ENCODE measurements at regions not wholly inside any gene's neighbourhood (a gene's known extent, or its start where the extent isn't known, plus 50 kb on each side); places are given as distances from the start of the nearest gene placed in this dataset.

- TF ChIP-seq EP300 (IDR thresholded peaks at IDR 0.05): no peak
- TF ChIP-seq, protein P1, sequence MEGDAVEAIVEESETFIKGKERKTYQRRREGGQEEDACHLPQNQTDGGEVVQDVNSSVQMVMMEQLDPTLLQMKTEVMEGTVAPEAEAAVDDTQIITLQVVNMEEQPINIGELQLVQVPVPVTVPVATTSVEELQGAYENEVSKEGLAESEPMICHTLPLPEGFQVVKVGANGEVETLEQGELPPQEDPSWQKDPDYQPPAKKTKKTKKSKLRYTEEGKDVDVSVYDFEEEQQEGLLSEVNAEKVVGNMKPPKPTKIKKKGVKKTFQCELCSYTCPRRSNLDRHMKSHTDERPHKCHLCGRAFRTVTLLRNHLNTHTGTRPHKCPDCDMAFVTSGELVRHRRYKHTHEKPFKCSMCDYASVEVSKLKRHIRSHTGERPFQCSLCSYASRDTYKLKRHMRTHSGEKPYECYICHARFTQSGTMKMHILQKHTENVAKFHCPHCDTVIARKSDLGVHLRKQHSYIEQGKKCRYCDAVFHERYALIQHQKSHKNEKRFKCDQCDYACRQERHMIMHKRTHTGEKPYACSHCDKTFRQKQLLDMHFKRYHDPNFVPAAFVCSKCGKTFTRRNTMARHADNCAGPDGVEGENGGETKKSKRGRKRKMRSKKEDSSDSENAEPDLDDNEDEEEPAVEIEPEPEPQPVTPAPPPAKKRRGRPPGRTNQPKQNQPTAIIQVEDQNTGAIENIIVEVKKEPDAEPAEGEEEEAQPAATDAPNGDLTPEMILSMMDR (IDR thresholded peaks at IDR 0.05): no peak
Measured at GRCh38 chr1:63046539-63046938, 262.6 kb downstream of the ATG4C start.
